Fibroblast of skin of right quadriceps (primary cell): ENCODE measurements at regions not wholly inside any gene's neighbourhood (a gene's known extent, or its start where the extent isn't known, plus 50 kb on each side); places are given as distances from the start of the nearest gene placed in this dataset.

Source experiments
- DNase-seq: peaks from one replicate; pipeline ENCODE4 v3.0.0-alpha.2; 2013

DNA sequence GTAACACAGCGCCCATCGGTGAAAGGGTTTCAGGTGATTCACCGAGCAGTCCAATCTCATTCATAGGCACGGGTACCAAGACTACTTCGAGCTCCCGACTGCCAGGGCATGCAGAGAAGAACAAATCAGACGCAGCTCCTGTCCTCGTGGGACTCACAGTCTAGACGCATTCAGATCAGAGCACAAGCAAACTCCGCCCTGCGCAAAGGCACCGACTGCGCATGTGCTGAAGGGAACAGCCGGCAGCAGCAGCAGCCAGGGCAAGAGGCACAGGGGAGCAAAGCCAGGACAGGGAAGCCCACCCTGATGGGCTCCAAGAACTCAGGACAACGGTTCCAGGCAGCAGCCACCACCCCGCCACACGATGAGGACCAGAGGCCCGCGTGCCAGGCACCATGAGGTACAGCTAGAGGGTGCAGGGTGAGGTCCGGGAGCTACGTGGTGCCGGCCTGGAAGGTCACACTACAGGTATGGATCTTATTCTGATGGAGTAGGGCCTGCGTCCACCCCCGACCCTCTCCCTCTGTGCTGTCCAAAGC lies 315.7 kb downstream of the FOXL1 start:
- DNase-seq, result no peak

DNA sequence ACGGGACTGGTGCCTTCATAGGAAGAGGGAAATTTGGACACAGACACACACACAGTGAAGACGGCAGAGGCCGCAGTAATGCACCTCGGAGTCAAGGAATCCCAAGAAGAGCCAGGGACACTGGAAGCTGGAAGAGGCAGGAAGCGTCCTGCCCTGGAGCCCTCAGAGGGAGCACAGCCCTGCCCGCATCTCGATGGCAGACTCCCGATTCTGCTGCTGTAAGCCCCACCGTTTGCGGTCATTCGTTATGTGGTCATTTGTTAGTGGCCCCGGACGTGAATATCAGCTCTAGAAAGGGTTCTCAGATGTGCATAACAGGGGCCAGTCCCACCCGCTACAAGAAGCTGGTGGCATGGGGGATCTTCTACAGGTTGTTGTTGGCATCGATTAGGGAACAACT lies 316.6 kb downstream of the FOXL1 start:
- no peak for DNase-seq

DNA sequence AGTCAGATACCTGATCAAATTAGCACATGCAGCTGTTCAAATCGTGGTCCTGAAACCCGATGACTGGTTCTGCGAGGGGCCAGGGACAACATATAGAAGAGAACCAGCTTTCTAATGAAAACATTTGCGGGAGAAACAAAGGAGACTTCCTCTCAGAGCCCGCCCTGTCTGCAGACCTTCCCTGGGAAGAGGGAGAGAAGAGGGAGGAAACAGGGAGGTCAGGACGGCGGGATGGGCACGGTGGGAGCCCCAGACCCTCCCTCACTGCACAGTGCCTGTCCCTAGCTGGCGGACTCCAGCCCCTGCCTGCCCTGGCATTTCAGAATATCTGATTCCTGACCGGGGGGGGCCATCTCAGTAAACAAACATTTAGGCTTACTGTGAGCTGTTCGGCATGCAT lies 317.3 kb downstream of the FOXL1 start:
- DNase-seq, result no peak

DNA sequence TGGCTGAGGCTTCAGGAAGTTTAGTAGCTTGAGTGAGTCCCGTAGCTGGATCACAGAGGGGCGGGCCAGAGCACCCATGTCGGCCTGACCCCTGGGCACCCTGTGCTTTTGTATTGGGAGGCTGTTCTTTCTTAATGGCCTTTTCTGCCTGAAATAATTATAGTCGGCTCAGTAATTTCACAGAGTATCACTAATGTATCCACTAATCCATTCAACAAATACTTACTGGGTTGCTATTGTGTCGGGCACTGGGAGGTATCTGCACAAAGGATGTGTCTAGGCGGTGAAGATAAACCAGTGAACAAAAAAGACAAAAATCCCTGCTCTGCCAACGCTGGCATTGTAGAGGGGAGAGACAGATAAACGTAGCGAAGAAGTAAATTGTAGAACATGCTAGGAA lies 318.6 kb downstream of the FOXL1 start:
- DNase-seq, result no peak

DNA sequence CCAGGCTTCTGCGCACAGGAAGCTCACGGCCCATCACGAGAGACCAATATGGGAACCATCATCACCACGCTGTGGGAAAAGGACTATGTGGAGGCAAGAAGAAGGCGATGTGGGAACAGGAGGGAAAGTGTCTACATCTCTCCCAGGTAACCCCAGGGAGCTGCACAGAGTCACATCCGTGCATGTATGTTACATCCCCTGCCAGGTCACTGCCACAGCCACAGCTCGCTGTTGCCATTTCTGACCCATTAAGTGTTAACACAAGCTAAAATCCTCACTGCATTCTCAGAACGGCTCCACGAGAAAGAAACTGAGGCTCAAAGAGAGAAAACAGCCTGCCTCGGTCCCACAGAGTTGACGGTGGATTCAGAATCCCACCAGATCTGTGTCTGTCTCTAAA lies 319.1 kb downstream of the FOXL1 start:
- no peak for DNase-seq

DNA sequence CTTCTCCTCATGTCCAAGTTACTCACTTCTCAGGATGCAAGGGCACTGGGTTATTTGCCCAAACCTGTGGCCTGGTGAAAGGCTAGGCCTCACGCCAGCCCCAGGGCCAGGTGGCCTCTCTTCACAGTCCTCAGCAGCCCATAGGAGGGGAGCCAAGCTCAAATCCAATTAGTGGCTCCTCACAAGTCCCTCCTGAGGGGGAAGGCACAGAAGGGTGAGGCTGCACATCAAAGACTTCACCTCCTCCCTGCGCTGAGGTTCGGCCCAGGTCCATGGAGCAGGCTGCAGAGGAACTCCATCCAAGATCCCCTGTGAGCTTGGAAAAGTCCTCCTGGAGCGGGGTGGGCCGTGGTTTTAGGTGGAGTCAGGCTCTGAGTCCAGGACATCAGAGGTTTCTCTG lies 320.0 kb downstream of the FOXL1 start:
- no peak for DNase-seq

DNA sequence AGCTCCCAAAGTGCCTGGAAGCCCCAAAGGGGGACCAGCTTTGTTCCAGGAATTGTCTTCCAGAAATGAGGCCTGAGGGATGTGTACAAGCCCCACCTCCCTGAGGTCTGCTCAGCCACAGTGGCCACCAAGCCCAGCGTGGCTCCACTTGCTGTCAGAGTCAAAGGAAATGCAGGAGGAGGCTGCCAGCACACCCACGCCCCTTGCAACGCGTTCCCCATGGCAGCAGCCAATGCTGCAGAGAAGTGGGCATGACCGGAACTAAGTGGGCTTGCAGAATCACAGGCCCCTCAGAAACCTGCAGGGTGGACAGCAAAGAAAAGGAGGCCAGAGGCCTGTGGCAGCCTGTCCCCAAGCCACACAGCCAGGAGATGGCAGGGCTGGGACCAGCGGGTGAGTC lies 320.8 kb downstream of the FOXL1 start:
- DNase-seq, result no peak

DNA sequence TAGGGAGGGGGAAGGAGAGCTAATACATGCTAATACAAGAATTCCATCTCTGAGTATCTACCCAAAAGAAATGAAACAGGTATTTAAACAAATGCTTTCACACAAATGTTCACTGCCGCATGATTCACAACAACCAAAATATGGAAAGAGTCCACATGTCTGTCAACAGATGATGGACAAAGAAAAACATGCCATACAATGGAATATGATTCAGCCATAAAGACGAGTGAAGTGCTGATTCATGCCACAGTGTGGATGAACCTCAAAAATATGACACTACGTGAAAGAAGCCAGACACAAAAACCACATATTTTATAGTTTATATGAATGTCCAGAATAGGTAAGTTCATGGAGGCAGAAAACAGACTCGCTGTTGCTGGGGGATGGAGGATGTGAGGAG lies 321.4 kb downstream of the FOXL1 start:
- peak; percentile 83 for DNase-seq

DNA sequence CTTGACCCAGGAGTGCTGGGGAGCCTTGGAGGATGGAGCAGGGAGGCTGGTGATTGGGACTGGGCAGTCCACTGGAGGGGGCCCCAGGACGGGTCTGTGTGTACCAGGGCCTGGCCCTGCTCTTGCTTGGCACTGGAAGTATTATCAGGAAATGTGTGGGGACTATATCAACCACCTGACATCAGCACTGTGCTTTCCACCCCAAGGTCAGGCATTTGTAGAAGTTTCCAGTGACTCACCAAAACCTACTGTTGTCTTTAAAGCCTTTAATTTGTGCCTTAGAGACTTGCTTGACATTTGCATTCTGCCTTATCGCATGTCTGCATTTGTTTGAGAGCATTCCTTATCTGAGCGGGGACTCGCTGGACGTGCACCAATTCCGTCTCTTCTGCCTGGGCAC lies 323.1 kb downstream of the FOXL1 start:
- DNase-seq, result peak; percentile 29

DNA sequence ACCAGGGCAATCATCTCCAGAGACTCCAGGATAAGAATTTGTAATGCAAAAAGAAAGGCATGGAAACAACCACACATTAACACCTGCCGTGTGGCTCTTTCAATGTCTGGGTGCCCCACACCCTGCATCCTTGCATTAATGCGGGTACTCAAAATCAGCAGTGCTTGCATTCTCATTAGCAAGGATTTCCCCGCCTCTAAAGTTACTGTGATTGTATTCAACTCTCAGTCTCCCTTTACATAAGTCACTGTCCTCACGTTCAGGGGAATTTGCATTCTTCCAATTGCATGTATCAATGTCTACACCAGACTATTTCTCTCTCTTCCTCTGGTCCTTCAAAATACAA lies 324.3 kb downstream of the FOXL1 start:
- DNase-seq, result no peak

DNA sequence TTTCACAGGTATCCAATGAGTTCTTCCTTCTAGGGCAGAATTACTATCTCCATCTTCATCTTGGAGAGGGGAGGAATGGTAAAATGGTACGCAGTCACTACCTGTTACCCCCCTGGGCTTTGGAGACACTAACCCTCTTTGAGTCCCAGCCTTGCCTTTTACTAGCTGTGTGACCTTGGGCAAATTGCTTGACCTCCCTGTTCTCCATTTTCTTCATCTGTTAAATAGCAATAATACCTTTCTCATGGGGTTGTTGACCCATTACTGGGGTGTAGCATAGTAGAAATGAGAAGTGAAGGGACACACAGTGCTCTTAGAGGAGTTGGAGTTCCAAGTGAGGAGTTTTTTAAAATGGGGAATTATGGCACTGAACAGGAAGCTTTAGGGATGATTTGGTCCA lies 324.7 kb downstream of the FOXL1 start:
- no peak for DNase-seq

DNA sequence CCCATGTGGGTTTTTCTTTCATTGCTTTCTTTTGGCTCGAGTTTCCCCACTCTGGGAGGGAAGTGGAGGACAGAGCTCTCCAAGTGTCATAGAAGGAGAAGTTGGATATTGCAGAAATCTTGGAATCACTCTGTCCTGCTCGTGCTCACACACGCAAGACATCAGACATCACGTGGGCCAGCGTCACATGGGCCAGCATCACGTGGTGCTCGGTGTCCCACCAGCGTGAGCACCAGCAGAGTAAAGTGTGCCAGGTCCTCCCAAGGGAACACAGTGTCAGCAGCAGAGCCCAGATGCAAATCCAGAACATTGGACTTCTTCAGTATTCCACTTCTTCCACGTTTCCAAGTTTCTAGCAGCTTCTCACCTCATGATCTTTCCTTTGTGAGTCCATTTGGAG lies 327.0 kb downstream of the FOXL1 start:
- DNase-seq, result no peak

DNA sequence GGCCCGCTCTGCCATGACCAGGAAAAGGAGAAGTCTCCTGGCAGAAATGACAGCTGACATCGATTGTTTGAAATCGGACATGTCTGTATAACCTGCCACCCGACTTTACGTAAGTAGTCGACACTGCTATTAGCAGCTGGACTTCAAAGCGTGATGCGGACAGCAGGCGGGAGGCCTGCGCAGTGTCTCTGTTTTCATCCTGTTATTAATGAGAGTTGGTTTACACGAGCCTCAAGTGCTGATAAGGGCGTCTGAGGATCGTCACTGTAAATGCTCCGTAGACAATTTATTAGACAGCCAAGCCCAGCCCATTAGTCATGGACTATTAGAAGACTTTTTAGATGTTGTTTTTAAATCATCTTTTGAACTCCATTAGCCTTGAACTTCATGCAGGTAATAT lies 328.3 kb downstream of the FOXL1 start:
- no peak for DNase-seq

DNA sequence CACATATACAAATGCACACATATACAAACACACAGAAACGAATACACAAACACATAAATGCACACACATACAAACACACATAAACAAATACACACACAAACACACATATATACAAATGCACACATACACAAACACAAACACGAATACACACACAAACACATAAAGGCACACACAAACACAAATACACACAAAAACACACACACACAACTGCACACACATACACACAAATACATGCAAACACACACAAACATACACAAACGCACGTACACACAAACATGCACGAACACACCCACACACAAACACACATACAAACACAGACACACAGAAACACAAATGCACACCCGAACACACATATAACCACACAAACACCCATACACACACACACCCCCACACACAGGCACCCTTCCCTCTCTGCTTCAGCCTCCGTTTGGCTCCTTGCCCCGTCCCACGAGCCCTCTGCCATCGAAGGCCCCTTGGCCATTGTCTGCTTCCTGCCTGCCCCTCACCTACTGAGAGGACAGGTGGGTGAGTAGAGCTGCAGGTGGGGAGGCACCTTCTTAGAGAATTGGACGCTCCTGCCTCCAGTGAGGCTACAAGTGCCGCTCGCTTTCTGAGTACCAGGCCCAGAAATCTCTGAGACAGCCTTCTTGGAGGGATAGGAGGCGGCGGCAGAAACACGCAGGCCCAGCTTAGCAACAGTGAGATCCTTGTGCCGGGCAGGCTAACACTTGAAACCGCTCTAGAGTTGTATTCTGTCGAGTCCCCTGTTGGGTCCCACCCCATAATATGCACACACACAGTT lies 331.2 kb downstream of the FOXL1 start:
- no peak for DNase-seq

DNA sequence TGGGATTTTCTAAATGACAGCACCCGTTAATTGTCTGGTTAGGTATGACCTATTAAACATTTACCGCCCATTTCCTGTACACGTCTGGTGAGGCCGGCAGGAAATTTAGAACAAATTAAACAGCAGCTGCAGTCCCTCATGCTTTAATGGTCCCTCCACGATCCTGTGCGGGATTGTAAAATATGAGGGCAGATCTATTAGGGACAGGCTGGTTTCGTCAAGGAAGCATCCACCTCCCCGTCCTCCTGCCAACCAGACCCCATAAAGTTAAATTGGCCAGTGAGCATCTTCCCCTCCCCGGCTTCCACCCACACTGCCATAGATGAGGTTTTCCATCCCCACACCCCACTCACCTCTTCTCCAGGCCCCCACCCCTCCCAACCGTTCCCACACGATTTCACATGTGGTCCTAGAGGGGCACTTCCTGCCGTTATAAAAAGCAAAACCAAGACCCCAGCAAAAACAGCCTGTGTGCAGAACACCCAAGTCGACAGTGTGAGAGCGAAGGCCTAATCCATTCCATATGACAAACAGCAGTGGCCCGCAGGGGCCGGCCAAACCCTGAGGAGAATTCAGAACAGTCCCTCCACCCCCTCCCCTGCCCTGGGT lies 331.9 kb downstream of the FOXL1 start:
- peak; percentile 52 for DNase-seq

DNA sequence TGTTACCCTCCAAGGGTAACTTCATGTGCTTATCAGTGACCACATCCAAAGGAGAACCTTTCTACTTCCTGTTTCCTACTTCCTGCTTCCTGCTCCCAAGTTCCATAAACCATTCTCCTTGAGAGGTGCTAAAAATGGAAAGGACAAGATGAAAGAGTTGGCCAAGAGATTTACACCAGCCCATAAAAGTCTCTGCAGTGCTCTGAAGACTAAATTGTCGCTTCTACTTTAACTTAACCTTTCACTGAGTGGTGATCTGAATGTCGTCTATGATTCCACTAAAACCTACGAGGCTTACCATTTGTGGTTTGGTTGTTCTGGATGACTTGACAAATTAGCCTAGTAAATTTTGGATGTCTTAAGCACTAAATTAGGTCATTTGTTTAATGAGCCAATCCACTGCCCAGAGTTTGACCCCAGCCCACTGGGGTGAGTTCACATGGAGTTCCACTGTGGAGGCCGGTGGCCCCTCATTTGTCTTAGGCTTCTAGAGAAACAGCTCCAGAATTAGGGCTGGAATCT lies 333.1 kb downstream of the FOXL1 start:
- DNase-seq, result no peak

DNA sequence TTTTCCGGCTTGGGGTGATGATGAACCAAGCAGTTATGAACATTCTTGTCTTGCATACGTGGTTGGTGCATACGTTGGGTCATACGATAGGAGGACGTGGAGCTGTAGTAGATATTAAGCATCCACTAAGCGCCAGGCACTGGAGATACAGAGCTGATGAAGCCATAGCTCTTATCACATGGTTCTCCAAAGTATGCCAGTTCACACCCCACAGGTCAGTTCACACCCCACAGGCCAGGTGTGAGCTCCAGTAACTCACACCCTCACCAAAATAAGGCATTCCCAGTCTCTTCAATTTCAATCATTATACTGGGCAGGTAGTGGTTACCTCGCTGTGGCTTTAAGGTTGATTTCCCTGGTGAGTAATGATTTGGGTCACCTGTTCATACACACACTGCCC lies 335.5 kb downstream of the FOXL1 start:
- no peak for DNase-seq

DNA sequence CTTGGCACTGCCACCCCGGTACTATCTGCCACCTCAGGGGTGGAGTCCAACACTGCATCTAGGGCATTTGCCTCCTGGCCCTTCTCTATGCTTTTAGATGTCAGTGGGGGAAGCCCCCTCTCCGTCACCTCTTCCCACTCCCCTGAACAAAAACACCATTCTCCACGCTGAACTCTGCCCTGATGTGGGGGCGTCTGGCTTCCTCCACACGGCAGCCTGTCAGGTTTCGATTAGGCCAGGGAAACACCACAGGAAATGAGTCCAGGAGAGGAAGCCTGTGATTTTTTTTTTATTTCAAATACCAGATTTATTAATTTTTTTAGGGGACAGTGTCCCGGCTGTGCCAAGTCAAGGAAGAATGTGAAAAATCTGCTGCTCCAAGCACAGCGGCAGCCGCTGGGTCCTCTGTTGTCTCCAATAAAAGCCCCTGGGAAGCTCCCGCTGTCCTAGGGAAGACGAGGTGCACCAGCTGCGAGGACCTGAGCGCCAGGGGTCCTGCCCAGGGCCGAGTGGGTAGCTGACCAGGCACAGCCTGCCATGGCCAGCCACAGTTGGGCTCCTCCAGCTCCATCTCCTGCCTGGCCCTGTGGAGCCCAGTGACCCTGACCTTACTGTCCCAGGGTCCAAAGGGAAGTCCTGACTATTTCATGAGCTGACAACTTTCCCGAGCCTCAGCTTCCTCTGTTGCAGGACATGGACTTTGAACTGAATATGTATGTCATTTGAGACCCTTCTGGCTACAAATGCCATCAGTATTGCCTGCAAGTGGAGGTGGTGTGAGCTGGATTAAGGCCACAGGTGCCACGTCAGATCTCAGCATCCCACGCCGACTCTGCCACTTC lies 336.7 kb downstream of the FOXL1 start:
- DNase-seq, result no peak

DNA sequence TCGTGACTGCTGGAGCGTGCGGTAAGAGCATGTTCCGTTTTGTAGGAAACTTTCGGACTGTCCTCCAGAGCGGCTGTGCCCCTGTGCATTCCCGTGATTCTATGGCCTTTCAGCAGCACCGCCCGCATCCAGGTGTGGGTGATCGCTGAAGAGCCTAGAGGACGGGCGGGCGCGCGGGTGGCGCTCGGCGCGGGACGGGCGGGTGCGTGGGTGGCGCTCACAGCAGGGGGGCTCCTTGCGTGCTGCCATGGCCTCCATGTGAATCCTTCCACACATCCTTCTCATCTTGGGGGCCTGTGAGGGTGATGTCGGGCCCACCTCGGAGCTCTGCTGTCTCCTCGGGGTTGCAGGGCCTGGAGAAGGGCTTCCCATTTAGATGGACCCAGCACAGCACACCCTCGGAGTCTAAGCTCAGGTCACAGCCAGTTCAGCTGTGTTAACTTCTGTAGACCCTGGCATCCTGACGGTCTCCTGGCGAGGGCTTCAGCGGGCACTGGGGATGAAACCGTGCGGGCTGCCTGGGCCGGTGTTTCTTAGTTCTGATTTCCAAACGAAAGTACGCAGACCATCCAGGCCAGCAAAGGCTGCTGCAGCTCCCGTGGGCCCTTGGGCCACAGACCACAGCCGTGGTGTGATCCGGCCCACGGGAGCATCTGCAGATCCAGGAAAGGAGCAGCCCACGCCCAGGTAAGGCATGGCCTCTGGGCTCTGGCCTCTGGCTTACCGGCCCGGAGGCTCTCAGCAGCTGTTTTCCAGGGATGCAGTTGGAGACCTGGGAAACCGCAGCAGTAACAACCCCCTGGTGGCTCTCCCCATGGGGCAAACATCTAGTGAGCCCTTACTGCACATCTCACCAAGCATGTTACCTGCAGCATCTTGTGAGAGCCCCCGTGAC lies 339.4 kb downstream of the FOXL1 start:
- DNase-seq, result no peak

DNA sequence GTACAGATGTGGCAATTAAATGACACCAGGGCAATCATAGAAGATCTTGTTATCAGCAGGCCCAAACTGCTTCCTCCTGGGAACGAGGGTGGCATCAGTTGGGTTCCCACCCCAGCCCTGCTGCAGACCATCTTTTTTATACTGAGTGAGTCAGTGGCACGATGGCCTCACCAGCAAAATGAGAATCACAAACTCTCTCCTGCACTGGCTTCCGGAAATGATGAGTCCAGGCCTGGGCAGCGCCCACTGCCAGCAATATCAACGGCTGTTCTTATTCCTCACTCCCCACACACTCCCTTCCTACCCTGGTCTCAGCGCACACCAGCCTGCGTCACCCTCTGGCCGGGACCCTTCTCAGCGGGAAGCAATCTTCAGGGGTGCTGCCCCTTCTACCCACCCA lies 340.3 kb downstream of the FOXL1 start:
- no peak for DNase-seq

DNA sequence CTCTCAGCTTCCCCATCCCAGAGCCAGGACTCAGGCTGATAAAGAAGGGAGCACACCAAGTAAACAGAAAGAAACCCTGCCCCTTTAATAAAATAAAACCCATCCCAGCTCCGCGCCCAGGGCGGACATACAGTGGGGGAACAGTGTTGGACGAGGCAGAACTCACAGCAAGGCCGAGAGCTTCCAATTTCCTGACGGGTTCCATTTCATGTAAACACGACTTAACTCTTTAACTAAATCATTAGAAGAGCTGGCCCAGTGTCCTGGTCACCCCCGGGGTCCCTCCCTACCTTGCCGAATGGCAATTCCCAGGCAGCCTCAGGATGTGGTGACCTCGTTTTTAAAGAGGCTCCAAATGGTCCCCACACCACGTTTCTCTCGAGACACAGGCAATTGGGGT lies 340.7 kb downstream of the FOXL1 start:
- no peak for DNase-seq

DNA sequence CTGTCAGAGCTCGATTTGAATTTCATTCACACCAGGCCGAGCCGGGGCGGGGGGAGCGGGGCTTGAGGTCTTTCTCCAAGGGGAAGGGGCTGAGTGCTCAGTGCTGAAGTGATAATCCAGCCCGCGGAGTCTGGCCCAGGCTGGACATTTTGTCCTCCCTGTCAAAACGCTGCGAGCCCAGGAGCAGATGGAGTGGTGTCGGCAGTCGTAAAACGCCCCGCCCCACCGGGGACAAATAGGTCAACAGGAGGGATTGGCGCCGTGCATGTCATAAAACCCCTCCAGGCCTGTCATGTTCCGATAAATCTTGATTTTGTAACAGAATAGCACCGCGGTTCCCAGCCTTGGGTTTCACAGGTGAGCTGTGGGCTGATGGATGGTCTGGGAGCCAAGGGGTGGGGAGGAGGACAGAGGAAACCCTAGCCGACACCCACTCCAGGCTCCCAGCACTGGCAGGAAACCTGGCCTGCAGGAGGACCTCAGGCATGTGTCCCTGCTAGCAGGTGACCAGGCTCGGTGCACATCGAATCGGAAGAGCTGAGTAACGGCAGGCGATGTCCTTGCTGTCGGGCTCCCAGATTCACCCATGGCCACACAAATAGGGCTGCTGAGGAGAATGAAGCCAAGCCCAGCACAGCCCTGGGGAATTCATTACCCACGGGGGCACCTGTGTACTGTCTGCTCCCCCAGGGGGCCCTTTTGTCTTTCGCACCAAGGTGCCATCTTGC lies 341.4 kb downstream of the FOXL1 start:
- no peak for DNase-seq
